ENCODE measurements at regions not wholly inside any gene's neighbourhood (a gene's known extent, or its start where the extent isn't known, plus 50 kb on each side); places are given as distances from the start of the nearest gene placed in this dataset.

- H3K27ac ChIP-seq (ENCODE audit: poor library complexity, severe bottlenecking) = no peak overlapping the region
- no peak for DNase-seq (ENCODE audit: low spot score)
These were observed 52.5 kb upstream of the WDFY3 start for GRCh38 chr4:85018983-85019382.

GRCh38 chr4:85019411-85019810 lies 52.9 kb upstream of the WDFY3 start:
- no peak for TF ChIP-seq CTCF (IDR thresholded peaks at IDR 0.05; ENCODE audit: poor library complexity, severe bottlenecking)
- no peak for DNase-seq (ENCODE audit: low spot score)
- no peak for ATAC-seq (ENCODE audit: low read depth)
- Histone ChIP-seq H3K4me1 (ENCODE audit: insufficient read depth, poor library complexity, severe bottlenecking) (no peaks in the 10 kb centered on the region), H3K27ac (ENCODE audit: poor library complexity, severe bottlenecking) (no peak overlapping the region), H3K27me3 (ENCODE audit: insufficient read depth, poor library complexity, severe bottlenecking) (no peaks in the 10 kb centered on the region), H3K9me3 (ENCODE audit: severe bottlenecking) (no peaks in the 10 kb centered on the region), H3K36me3 (ENCODE audit: low read depth) (no peaks in the 10 kb centered on the region), H3K4me3 (ENCODE audit: severe bottlenecking) (no peak overlapping the region)

More at GRCh38 chr4:85018983-85019382, 52.5 kb upstream of the WDFY3 start:
- Histone ChIP-seq H3K27me3 (ENCODE audit: insufficient read depth, poor library complexity, severe bottlenecking) (no peaks in the 10 kb centered on the region), H3K36me3 (ENCODE audit: low read depth) (no peaks in the 10 kb centered on the region), H3K9me3 (ENCODE audit: severe bottlenecking) (no peaks in the 10 kb centered on the region), H3K4me3 (ENCODE audit: severe bottlenecking) (no peak overlapping the region), H3K4me1 (ENCODE audit: insufficient read depth, poor library complexity, severe bottlenecking) (no peaks in the 10 kb centered on the region)
- no peak for ATAC-seq (ENCODE audit: low read depth)
- TF ChIP-seq CTCF (IDR thresholded peaks at IDR 0.05; ENCODE audit: poor library complexity, severe bottlenecking) = no peak

- H3K27ac ChIP-seq (ENCODE audit: poor library complexity, severe bottlenecking) = no peak overlapping the region
- H3K4me3 ChIP-seq (ENCODE audit: severe bottlenecking) = no peak overlapping the region
- no peaks in the 10 kb centered on the region for H3K9me3 ChIP-seq (ENCODE audit: severe bottlenecking)
- DNase-seq (ENCODE audit: low spot score) (no peak), ATAC-seq (ENCODE audit: low read depth) (no peak)
- no peak for TF ChIP-seq CTCF (IDR thresholded peaks at IDR 0.05; ENCODE audit: poor library complexity, severe bottlenecking)
- no peaks in the 10 kb centered on the region for H3K36me3 ChIP-seq (ENCODE audit: low read depth)
- H3K4me1 ChIP-seq (ENCODE audit: insufficient read depth, poor library complexity, severe bottlenecking) = no peaks in the 10 kb centered on the region
- no peaks in the 10 kb centered on the region for H3K27me3 ChIP-seq (ENCODE audit: insufficient read depth, poor library complexity, severe bottlenecking)
These were observed 58.2 kb upstream of the WDFY3 start for GRCh38 chr4:85024671-85025070.

- Histone ChIP-seq H3K27me3 (ENCODE audit: insufficient read depth, poor library complexity, severe bottlenecking) (no peaks in the 10 kb centered on the region), H3K4me3 (ENCODE audit: severe bottlenecking) (no peak overlapping the region), H3K9me3 (ENCODE audit: severe bottlenecking) (no peaks in the 10 kb centered on the region), H3K36me3 (ENCODE audit: low read depth) (no peaks in the 10 kb centered on the region), H3K27ac (ENCODE audit: poor library complexity, severe bottlenecking) (no peak overlapping the region), H3K4me1 (ENCODE audit: insufficient read depth, poor library complexity, severe bottlenecking) (no peaks in the 10 kb centered on the region)
- ATAC-seq (ENCODE audit: low read depth) (no peak), DNase-seq (ENCODE audit: low spot score) (no peak)
- TF ChIP-seq CTCF (IDR thresholded peaks at IDR 0.05; ENCODE audit: poor library complexity, severe bottlenecking) = no peak
These were observed 62.4 kb upstream of the WDFY3 start for GRCh38 chr4:85028910-85029309.

- Histone ChIP-seq H3K36me3 (ENCODE audit: low read depth) (no peaks in the 10 kb centered on the region), H3K27me3 (ENCODE audit: insufficient read depth, poor library complexity, severe bottlenecking) (no peaks in the 10 kb centered on the region), H3K27ac (ENCODE audit: poor library complexity, severe bottlenecking) (no peak overlapping the region), H3K4me3 (ENCODE audit: severe bottlenecking) (no peak overlapping the region), H3K4me1 (ENCODE audit: insufficient read depth, poor library complexity, severe bottlenecking) (no peaks in the 10 kb centered on the region), H3K9me3 (ENCODE audit: severe bottlenecking) (no peaks in the 10 kb centered on the region)
- DNase-seq (ENCODE audit: low spot score) (no peak), ATAC-seq (ENCODE audit: low read depth) (no peak)
- TF ChIP-seq CTCF (IDR thresholded peaks at IDR 0.05; ENCODE audit: poor library complexity, severe bottlenecking) = no peak
These were observed 63.0 kb upstream of the WDFY3 start for GRCh38 chr4:85029453-85029852.
